ENCODE measurements at regions not wholly inside any gene's neighbourhood (a gene's known extent, or its start where the extent isn't known, plus 50 kb on each side); places are given as distances from the start of the nearest gene placed in this dataset.

GRCh38 chr6:18835976-18836375, 448.8 kb downstream of the RNF144B start:
- TF ChIP-seq, protein P1, sequence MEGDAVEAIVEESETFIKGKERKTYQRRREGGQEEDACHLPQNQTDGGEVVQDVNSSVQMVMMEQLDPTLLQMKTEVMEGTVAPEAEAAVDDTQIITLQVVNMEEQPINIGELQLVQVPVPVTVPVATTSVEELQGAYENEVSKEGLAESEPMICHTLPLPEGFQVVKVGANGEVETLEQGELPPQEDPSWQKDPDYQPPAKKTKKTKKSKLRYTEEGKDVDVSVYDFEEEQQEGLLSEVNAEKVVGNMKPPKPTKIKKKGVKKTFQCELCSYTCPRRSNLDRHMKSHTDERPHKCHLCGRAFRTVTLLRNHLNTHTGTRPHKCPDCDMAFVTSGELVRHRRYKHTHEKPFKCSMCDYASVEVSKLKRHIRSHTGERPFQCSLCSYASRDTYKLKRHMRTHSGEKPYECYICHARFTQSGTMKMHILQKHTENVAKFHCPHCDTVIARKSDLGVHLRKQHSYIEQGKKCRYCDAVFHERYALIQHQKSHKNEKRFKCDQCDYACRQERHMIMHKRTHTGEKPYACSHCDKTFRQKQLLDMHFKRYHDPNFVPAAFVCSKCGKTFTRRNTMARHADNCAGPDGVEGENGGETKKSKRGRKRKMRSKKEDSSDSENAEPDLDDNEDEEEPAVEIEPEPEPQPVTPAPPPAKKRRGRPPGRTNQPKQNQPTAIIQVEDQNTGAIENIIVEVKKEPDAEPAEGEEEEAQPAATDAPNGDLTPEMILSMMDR (IDR thresholded peaks at IDR 0.05; ENCODE audit: low read length) = no peak
- TF ChIP-seq EZH2 (IDR thresholded peaks at IDR 0.05; ENCODE audit: borderline replicate concordance, low read length) = no peak

Measured in OCI-LY1 (cell line).